B cell (primary cell): ENCODE measurements at regions not wholly inside any gene's neighbourhood (a gene's known extent, or its start where the extent isn't known, plus 50 kb on each side); places are given as distances from the start of the nearest gene placed in this dataset.

Source experiments
- ATAC-seq: fragments of 200-7000 bp; cut with Tn5 transposase; one replicate; pipeline ENCODE4 v1.10.0; 2021; ENCODE audit warnings: low read depth, mild to moderate bottlenecking, moderate number of reproducible peaks, moderate library complexity
- CTCF ChIA-PET: fragments of 350-600 bp; sonication (Branson Sonifier 250); formaldehyde crosslinking; loops from one replicate; lab custom pipeline; 2021; ENCODE audit warnings: antibody characterized with exemption, inconsistent platforms; lab: Charles Lee
- POLR2A ChIA-PET: fragments of 350-600 bp; sonication (Branson Sonifier 250); formaldehyde crosslinking; loops from one replicate; lab custom pipeline; 2021; ENCODE audit warnings: antibody characterized with exemption; lab: Charles Lee
- DNase-seq: peaks from one replicate; pipeline ENCODE4 v3.0.0; 2013
- H2AFZ ChIP-seq: 2 replicates; pipeline ENCODE4 v1.6.1; 2012; ENCODE audit warnings: mild to moderate bottlenecking, low read depth, low read length; ENCODE audit not compliant: insufficient read depth, poor library complexity, severe bottlenecking
- H3K27ac ChIP-seq, 2 donors: 1 replicate in 1 of 2; 2 replicates in 1 of 2; pipeline ENCODE4 v1.5.1; 2012 to 2013; ENCODE audit warnings: low read length in 2 of 2, mild to moderate bottlenecking in 2 of 2, moderate library complexity in 1 of 2
- H3K27me3 ChIP-seq, 4 experiments: fragments of 200-600 bp in 1 of 4; sonication (generic) in 1 of 4; replicated peaks in 1 of 4; 1 replicate in 2 of 4; 2 replicates in 2 of 4; pipeline versions ENCODE4 v1.6.1 to v1.7.0; 2013 to 2016; ENCODE audit warnings: low read length in 3 of 4, mild to moderate bottlenecking in 2 of 4, mixed read lengths in 1 of 4, moderate library complexity in 1 of 4; ENCODE audit not compliant: insufficient read depth in 4 of 4, control insufficient read depth in 3 of 4; ENCODE audit errors: control extremely low read depth in 1 of 4
- H3K36me3 ChIP-seq, 2 experiments: replicated peaks in 1 of 2; 1 replicate in 1 of 2; 2 replicates in 1 of 2; pipeline versions ENCODE4 v1.6.1 to v1.7.1; 2013; ENCODE audit warnings: low read length in 1 of 2; ENCODE audit not compliant: insufficient read depth in 2 of 2, control insufficient read depth in 1 of 2; ENCODE audit errors: control extremely low read depth in 1 of 2, extremely low read depth in 1 of 2
- H3K4me1 ChIP-seq, 2 donors: fragments of 200-600 bp in 1 of 2; sonication (generic) in 1 of 2; 1 replicate in 1 of 2; 2 replicates in 1 of 2; pipeline versions ENCODE4 v1.5.1 to v1.6.1; 2013 to 2017; ENCODE audit warnings: low read length in 2 of 2; ENCODE audit not compliant: control insufficient read depth in 2 of 2, insufficient read depth in 2 of 2
- H3K4me2 ChIP-seq: replicated peaks from 2 replicates; pipeline ENCODE3; 2012; ENCODE audit warnings: mild to moderate bottlenecking, low read depth, low read length; ENCODE audit not compliant: poor library complexity, severe bottlenecking
- H3K4me3 ChIP-seq, 5 experiments: fragments of 200-600 bp in 1 of 5; sonication (generic) in 1 of 5; 1 replicate in 3 of 5; 2 replicates in 2 of 5; pipeline versions ENCODE4 v1.5.1 to v1.7.0; 2011 to 2016; ENCODE audit warnings: low read length in 4 of 5, mild to moderate bottlenecking in 4 of 5, low read depth in 2 of 5, control low read depth in 1 of 5, moderate library complexity in 1 of 5; ENCODE audit not compliant: insufficient read depth in 1 of 5; ENCODE audit errors: control extremely low read depth in 1 of 5, extremely low read depth in 1 of 5
- H3K79me2 ChIP-seq: fragments of 200-600 bp; sonication (generic); one replicate; pipeline ENCODE4 v1.6.0; 2016; ENCODE audit warnings: low read length; ENCODE audit not compliant: control insufficient read depth, insufficient read depth
- H3K9ac ChIP-seq: fragments of 200-600 bp; sonication (generic); 2 replicates; pipeline ENCODE4 v1.6.1; 2017; ENCODE audit warnings: mild to moderate bottlenecking, low read length, moderate library complexity
- H3K9me3 ChIP-seq, 3 donors: one replicate each; pipeline versions ENCODE4 v1.6.1 to v1.7.1; 2013; ENCODE audit warnings: low read length in 2 of 3; ENCODE audit not compliant: control insufficient read depth in 2 of 3, insufficient read depth in 1 of 3; ENCODE audit errors: control extremely low read depth in 1 of 3
- H4K20me1 ChIP-seq: 2 replicates; pipeline ENCODE4 v1.6.0; 2012; ENCODE audit warnings: mild to moderate bottlenecking, low read length; ENCODE audit not compliant: insufficient read depth, control insufficient read depth, poor library complexity, severe bottlenecking
- H3K27ac Mint-ChIP-seq: one replicate; pipeline ENCODE4 v1.8.0; 2021; ENCODE audit warnings: mixed read lengths
- H3K27me3 Mint-ChIP-seq: one replicate; pipeline ENCODE4 v1.8.0; 2021; ENCODE audit warnings: mixed read lengths
- H3K4me1 Mint-ChIP-seq: one replicate; pipeline ENCODE4 v1.8.0; 2021; ENCODE audit warnings: mixed read lengths
- H3K4me3 Mint-ChIP-seq: one replicate; pipeline ENCODE4 v1.8.0; 2021; ENCODE audit warnings: mixed read lengths
- H3K9me3 Mint-ChIP-seq: one replicate; pipeline ENCODE4 v1.8.0; 2022; ENCODE audit warnings: mixed read lengths; ENCODE audit not compliant: insufficient read depth
- CTCF ChIP-seq: fragments of 200-600 bp; IDR thresholded peaks from one replicate; pipeline ENCODE4 v1.8.0; 2022; ENCODE audit warnings: antibody characterized with exemption, mild to moderate bottlenecking
- EZH2 ChIP-seq: IDR thresholded peaks from 2 replicates; pipeline ENCODE4 v1.6.1; 2012; ENCODE audit warnings: borderline replicate concordance, low read depth, mild to moderate bottlenecking, moderate library complexity, low read length; ENCODE audit not compliant: insufficient read depth, poor library complexity, severe bottlenecking
- WGBS: methylation state at CpG from one replicate; pipeline ENCODE4 v1.1.5; 2013; ENCODE audit warnings: missing lambda C conversion rate; ENCODE audit not compliant: insufficient coverage; 5-methylcytosine and 5-hydroxymethylcytosine counted together
- intact Hi-C: fragments of 100-400 bp; cut with micrococcal nuclease; formaldehyde crosslinking; loops from one replicate; pipeline ENCODE4 v1.10.0; 2022

DNA sequence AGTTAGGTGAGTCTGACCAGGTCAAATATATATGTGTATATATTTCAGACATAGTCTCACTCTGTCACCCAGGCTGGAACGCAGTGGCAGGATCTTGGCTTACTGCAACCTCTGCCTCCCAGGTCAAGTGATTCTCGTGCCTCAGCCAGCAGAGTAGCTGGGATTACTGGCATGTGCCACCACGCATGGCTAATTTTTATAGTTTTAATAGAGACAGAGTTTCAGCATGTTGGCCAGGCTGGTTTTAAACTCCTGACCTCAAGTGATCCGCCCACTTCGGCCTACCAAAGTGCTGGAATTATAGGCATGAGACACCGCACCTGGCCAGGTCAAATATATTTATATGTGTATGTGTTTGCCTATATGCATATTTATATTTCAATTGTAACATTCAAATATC lies 581.5 kb upstream of the B3GALT2 start:
- 100% methylated on average over 2 of the region's 6 CpGs for WGBS
- DNase-seq (no peak), ATAC-seq (no peak)
- Histone ChIP-seq H3K9me3 (no peaks in the 10 kb centered on the region), H3K4me2 (no peak overlapping the region), H2AFZ (no peak overlapping the region), H3K79me2 (no peaks in the 10 kb centered on the region), H3K36me3 (no peaks in the 10 kb centered on the region), H4K20me1 (no peaks in the 10 kb centered on the region), H3K4me1 (no peaks in the 10 kb centered on the region), H3K27ac (no peak overlapping the region), H3K9ac (no peak overlapping the region), H3K27me3 (no peaks in the 10 kb centered on the region), H3K4me3 (no peak overlapping the region)
- no peak overlapping the region for H3K4me3 Mint-ChIP-seq
- H3K9me3 Mint-ChIP-seq = no peaks in the 10 kb centered on the region
- H3K27ac Mint-ChIP-seq = no peak overlapping the region
- POLR2A ChIA-PET = no interaction called here
- intact Hi-C loops = no loop called here
- H3K27me3 Mint-ChIP-seq = no peaks in the 10 kb centered on the region
- CTCF ChIA-PET = no interaction called here
- H3K4me1 Mint-ChIP-seq = no peaks in the 10 kb centered on the region
- TF ChIP-seq CTCF (no peak), EZH2 (no peak)

- H4K20me1 ChIP-seq = no peaks in the 10 kb centered on the region
- no peak overlapping the region for H3K9ac ChIP-seq
- intact Hi-C loops = no loop called here
- H3K4me3 ChIP-seq = no peak overlapping the region
- H3K4me1 ChIP-seq = no peaks in the 10 kb centered on the region
- WGBS = 70% methylated on average over 3 of the region's 5 CpGs
- TF ChIP-seq EZH2 (no peak), CTCF (no peak)
- H3K27me3 ChIP-seq = no peaks in the 10 kb centered on the region
- Mint-ChIP-seq H3K4me1 (no peaks in the 10 kb centered on the region), H3K27me3 (no peaks in the 10 kb centered on the region), H3K4me3 (no peak overlapping the region), H3K27ac (no peak overlapping the region), H3K9me3 (no peaks in the 10 kb centered on the region)
- ChIA-PET POLR2A (no interaction called here), CTCF (no interaction called here)
- no peak for ATAC-seq
- H3K27ac ChIP-seq = no peak overlapping the region
- H3K9me3 ChIP-seq = no peaks in the 10 kb centered on the region
- no peak for DNase-seq
- H3K4me2 ChIP-seq = no peak overlapping the region
- no peak overlapping the region for H2AFZ ChIP-seq
- no peaks in the 10 kb centered on the region for H3K79me2 ChIP-seq
- no peaks in the 10 kb centered on the region for H3K36me3 ChIP-seq
These were observed 579.9 kb upstream of the B3GALT2 start for GRCh38 chr1:193766329-193766728.
